ENCODE measurements at regions not wholly inside any gene's neighbourhood (a gene's known extent, or its start where the extent isn't known, plus 50 kb on each side); places are given as distances from the start of the nearest gene placed in this dataset.
"Not testable (repeated sequence)": the region's sequence is repeated elsewhere in the genome, so short reads cannot be mapped to it uniquely, and the experiment has no call there.

- no peak overlapping the region for H3K4me3 Mint-ChIP-seq
- TF ChIP-seq CTCF (IDR thresholded peaks at IDR 0.05): no peak
- H3K4me1 Mint-ChIP-seq: peaks cover 33% of the 10 kb centered on the region
- no peaks in the 10 kb centered on the region for H3K27me3 Mint-ChIP-seq (ENCODE audit: low read depth, poor library complexity)
- H3K9me3 Mint-ChIP-seq: peaks cover 4% of the 10 kb centered on the region
- no peaks in the 10 kb centered on the region for H3K36me3 Mint-ChIP-seq (ENCODE audit: low read depth)
- no peak for DNase-seq
- H3K27ac Mint-ChIP-seq: no peak overlapping the region
Measured at GRCh38 chr12:105598031-105598430, 267.5 kb downstream of the C12orf75 start.

- no peak overlapping the region for H3K27ac Mint-ChIP-seq
- H3K36me3 Mint-ChIP-seq (ENCODE audit: low read depth): no peaks in the 10 kb centered on the region
- TF ChIP-seq CTCF (IDR thresholded peaks at IDR 0.05): no peak
- no peaks in the 10 kb centered on the region for H3K27me3 Mint-ChIP-seq (ENCODE audit: low read depth, poor library complexity)
- H3K9me3 Mint-ChIP-seq: peaks cover 12% of the 10 kb centered on the region
- no peak for DNase-seq
- H3K4me1 Mint-ChIP-seq: peaks cover 29% of the 10 kb centered on the region
- no peak overlapping the region for H3K4me3 Mint-ChIP-seq
Measured at GRCh38 chr12:105600911-105601545, 270.5 kb downstream of the C12orf75 start.

GRCh38 chr12:105602312-105602711 is 271.8 kb downstream of the C12orf75 start:
- H3K4me1 Mint-ChIP-seq: peaks cover 21% of the 10 kb centered on the region
- H3K4me3 Mint-ChIP-seq; H3K36me3 Mint-ChIP-seq (ENCODE audit: low read depth); DNase-seq; H3K27ac Mint-ChIP-seq; H3K27me3 Mint-ChIP-seq (ENCODE audit: low read depth, poor library complexity): not testable (repeated sequence)
- peaks cover 12% of the 10 kb centered on the region for H3K9me3 Mint-ChIP-seq

GRCh38 chr12:105604281-105604680 is 273.8 kb downstream of the C12orf75 start:
- Mint-ChIP-seq H3K4me1 (peaks cover 21% of the 10 kb centered on the region), H3K9me3 (peaks cover 19% of the 10 kb centered on the region)
- not testable (repeated sequence) for H3K27ac Mint-ChIP-seq; H3K36me3 Mint-ChIP-seq (ENCODE audit: low read depth); H3K4me3 Mint-ChIP-seq; H3K27me3 Mint-ChIP-seq (ENCODE audit: low read depth, poor library complexity); DNase-seq

- H3K4me1 Mint-ChIP-seq; DNase-seq; H3K27ac Mint-ChIP-seq; H3K27me3 Mint-ChIP-seq (ENCODE audit: low read depth, poor library complexity); H3K4me3 Mint-ChIP-seq; H3K36me3 Mint-ChIP-seq (ENCODE audit: low read depth): not testable (repeated sequence)
- H3K9me3 Mint-ChIP-seq: peaks cover 27% of the 10 kb centered on the region
Measured at GRCh38 chr12:105606613-105607012, 276.1 kb downstream of the C12orf75 start.

GRCh38 chr12:105609001-105609400 is 278.5 kb downstream of the C12orf75 start:
- not testable (repeated sequence) for DNase-seq; H3K36me3 Mint-ChIP-seq (ENCODE audit: low read depth); H3K27ac Mint-ChIP-seq; H3K27me3 Mint-ChIP-seq (ENCODE audit: low read depth, poor library complexity); H3K4me1 Mint-ChIP-seq; H3K4me3 Mint-ChIP-seq
- peaks cover 27% of the 10 kb centered on the region for H3K9me3 Mint-ChIP-seq

GRCh38 chr12:105610459-105610858 is 280.0 kb downstream of the C12orf75 start:
- H3K9me3 Mint-ChIP-seq: peaks cover 22% of the 10 kb centered on the region
- H3K36me3 Mint-ChIP-seq (ENCODE audit: low read depth): no peaks in the 10 kb centered on the region
- no peaks in the 10 kb centered on the region for H3K4me1 Mint-ChIP-seq
- no peak overlapping the region for H3K27ac Mint-ChIP-seq
- no peak for TF ChIP-seq CTCF (IDR thresholded peaks at IDR 0.05)
- DNase-seq: no peak
- no peaks in the 10 kb centered on the region for H3K27me3 Mint-ChIP-seq (ENCODE audit: low read depth, poor library complexity)
- H3K4me3 Mint-ChIP-seq: no peak overlapping the region

- peak overlapping the region; percentile 36 for H3K27ac Mint-ChIP-seq
- no peaks in the 10 kb centered on the region for H3K36me3 Mint-ChIP-seq (ENCODE audit: low read depth)
- H3K9me3 Mint-ChIP-seq: peaks cover 18% of the 10 kb centered on the region
- no peak for TF ChIP-seq CTCF (IDR thresholded peaks at IDR 0.05)
- DNase-seq: no peak
- H3K4me3 Mint-ChIP-seq: no peak overlapping the region
- H3K4me1 Mint-ChIP-seq: peaks cover 2% of the 10 kb centered on the region
- no peaks in the 10 kb centered on the region for H3K27me3 Mint-ChIP-seq (ENCODE audit: low read depth, poor library complexity)
Measured at GRCh38 chr12:105611340-105611739, 280.8 kb downstream of the C12orf75 start.
